ENCODE measurements at regions not wholly inside any gene's neighbourhood (a gene's known extent, or its start where the extent isn't known, plus 50 kb on each side); places are given as distances from the start of the nearest gene placed in this dataset.
A peak's percentile ranks its signal among the peaks of the same experiment; 100 is the strongest.
"Not testable (repeated sequence)": the region's sequence is repeated elsewhere in the genome, so short reads cannot be mapped to it uniquely, and the experiment has no call there.

DNA sequence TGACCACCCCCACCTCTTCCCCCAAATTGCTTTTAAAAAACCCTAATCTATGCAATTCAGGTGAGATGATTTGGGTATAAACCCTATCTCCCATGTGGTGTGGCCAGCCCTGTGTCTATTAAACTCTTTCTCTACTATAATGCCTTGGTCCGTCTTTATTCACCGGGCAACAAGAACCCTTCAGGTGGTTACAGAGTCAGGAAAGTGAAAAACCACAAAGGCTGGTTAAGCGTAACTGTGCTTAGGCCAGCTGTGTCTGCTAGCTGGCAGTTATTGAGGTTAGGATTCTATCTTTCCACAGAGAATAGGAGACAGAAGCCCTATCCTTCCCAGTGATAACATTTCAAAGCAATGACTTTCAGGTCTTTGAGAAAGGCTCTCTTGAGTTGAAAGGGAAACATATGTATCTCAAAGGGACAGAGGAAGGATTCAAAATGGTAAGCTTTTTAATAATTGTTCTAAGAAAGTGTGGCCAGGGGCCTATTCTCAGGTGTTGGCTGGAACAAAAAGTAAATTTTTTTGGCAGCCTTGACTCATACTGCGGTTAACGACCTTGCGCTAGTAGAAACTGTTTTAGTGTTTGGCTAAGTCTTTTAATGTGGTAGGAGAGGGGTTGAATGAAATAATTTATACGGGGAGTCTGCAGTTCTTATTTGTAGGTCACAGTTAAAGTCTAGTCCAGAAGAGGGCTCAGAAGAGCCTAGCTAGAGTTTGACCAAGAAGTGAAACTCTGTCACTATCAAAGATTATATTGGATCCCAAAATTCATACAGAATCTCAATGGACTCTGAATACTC lies 89.0 kb downstream of the NPAP1 start:
- Histone ChIP-seq H3K4me1 (ENCODE audit: control insufficient read depth, insufficient read depth, low read length) (no peaks in the 10 kb centered on the region), H3K27me3 (replicated peaks; ENCODE audit: control insufficient read depth, insufficient read depth, low read length) (no peaks in the 10 kb centered on the region), H3K36me3 (ENCODE audit: control insufficient read depth, insufficient read depth, low read length, severe bottlenecking) (no peaks in the 10 kb centered on the region), H3K9ac (ENCODE audit: low read length) (no peak overlapping the region), H3K9me3 (ENCODE audit: control insufficient read depth, low read length) (no peaks in the 10 kb centered on the region), H3K4me3 (ENCODE audit: low read length) (no peak overlapping the region)
- no peak for DNase-seq (ENCODE audit: low read depth)

DNA sequence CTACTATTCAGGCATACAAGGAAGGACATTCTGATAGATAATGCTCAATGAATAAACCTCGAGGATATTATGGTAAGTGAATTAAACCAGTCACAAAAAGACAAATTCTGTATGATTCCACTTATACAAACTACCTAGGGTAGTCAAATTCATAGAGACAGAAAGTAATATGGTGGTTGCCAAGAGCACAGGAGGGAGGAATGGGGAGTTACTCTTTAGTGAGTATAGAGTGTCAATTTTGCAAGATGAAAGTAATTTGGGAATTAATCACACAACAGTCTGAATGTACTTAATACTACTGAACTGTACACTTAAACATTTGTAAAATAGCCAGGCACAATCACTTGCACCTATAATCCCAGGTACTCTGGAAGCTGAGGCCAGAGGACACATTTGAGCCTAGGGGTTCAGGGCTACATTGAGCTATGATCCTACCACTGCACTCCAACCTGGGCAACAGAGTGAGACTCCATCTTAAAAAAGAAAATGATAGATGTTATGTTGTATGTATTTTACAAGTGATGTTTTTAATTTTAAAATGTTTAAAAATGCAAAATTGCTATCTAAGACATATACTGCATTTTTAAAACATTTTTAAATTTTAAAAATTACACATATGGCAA lies 91.0 kb downstream of the NPAP1 start:
- no peak overlapping the region for H3K4me3 ChIP-seq (ENCODE audit: low read length)
- H3K36me3 ChIP-seq (ENCODE audit: control insufficient read depth, insufficient read depth, low read length, severe bottlenecking) = no peaks in the 10 kb centered on the region
- H3K9me3 ChIP-seq (ENCODE audit: control insufficient read depth, low read length) = no peaks in the 10 kb centered on the region
- H3K4me1 ChIP-seq (ENCODE audit: control insufficient read depth, insufficient read depth, low read length) = no peaks in the 10 kb centered on the region
- no peak overlapping the region for H3K9ac ChIP-seq (ENCODE audit: low read length)
- DNase-seq (ENCODE audit: low read depth) = no peak
- no peaks in the 10 kb centered on the region for H3K27me3 ChIP-seq (replicated peaks; ENCODE audit: control insufficient read depth, insufficient read depth, low read length)

DNA sequence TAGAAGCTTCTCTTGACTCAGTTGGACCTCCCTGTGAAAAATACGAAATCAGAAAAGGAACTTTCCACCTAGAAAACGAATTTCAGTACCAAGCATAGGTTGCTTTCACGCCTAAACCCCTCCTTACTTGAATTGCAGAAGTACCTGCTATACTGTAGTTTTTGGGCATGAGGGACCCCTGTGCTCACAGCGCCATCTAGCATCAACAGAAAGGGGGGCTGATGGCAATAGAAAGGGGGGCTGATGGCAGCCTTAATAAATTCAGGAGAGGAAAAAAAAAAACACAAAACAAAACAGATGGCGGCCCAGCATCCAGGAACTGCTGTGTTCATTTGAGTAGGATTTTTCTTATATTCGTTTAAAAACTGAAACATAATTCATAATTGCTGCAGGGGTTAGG lies 96.7 kb downstream of the NPAP1 start:
- no peaks in the 10 kb centered on the region for H3K27me3 ChIP-seq (replicated peaks; ENCODE audit: control insufficient read depth, insufficient read depth, low read length)
- no peaks in the 10 kb centered on the region for H3K4me1 ChIP-seq (ENCODE audit: control insufficient read depth, insufficient read depth, low read length)
- H3K9ac ChIP-seq (ENCODE audit: low read length) = no peak overlapping the region
- no peaks in the 10 kb centered on the region for H3K36me3 ChIP-seq (ENCODE audit: control insufficient read depth, insufficient read depth, low read length, severe bottlenecking)
- DNase-seq (ENCODE audit: low read depth) = no peak
- peak overlapping the region; percentile 82 for H3K4me3 ChIP-seq (ENCODE audit: low read length)
- no peaks in the 10 kb centered on the region for H3K9me3 ChIP-seq (ENCODE audit: control insufficient read depth, low read length)

DNA sequence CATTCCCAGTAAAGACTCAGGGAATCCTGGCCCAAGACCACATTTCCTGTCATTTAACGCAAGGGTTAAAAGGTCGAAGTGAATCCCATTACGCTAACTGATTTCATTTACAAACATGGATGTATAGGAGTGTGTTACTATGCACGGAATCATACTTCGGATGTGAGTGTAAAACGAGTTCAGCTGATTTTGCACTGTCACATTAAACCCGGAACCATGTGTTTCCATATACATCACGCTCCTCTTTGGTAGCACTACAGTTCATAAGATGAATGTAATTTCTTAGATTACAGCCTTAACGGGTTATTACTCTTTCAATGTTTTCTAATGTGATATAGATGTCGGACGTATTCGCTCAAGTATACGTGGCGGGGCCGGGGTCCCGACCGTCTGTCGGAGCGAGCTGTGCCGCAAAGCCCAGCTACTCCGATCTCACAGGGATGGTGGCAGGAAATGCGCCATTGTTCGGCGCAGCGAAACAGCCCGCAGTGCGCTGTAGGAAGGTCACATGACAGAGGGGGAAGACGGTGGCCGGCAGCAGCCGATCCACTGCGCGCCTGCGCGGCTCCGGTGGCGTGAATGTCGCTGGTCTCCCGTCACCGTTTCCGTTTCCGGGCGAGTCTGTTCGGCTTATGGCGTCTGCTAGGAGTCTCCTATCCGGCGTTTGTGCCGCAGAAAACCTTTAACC lies 97.3 kb downstream of the NPAP1 start:
- Histone ChIP-seq H3K9ac (ENCODE audit: low read length) (peak overlapping the region; percentile 33), H3K27me3 (replicated peaks; ENCODE audit: control insufficient read depth, insufficient read depth, low read length) (no peaks in the 10 kb centered on the region), H3K4me3 (ENCODE audit: low read length) (peak overlapping the region; percentile 82), H3K4me1 (ENCODE audit: control insufficient read depth, insufficient read depth, low read length) (no peaks in the 10 kb centered on the region), H3K9me3 (ENCODE audit: control insufficient read depth, low read length) (no peaks in the 10 kb centered on the region), H3K36me3 (ENCODE audit: control insufficient read depth, insufficient read depth, low read length, severe bottlenecking) (no peaks in the 10 kb centered on the region)
- peak; percentile 83 for DNase-seq (ENCODE audit: low read depth)

DNA sequence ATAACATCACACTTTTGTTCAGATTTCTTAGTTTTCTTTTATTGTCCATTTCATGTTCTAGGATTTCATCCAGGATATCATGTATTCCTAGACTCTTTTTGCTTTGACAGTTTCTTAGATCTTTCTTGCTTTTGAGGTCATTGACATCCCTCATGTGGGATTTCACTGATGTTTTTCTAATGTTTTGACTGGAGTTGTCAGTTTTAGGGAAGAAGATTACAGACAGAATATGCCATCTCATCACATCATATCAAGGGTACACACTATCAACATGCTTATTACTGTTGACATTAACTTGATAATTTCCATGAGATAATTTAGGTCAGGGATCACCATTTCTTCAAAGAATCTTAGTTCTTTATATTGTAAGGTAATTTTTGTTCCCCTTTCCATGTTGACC lies 101.7 kb downstream of the NPAP1 start:
- Histone ChIP-seq H3K4me1 (ENCODE audit: control insufficient read depth, insufficient read depth, low read length) (no peaks in the 10 kb centered on the region), H3K9ac (ENCODE audit: low read length) (no peak overlapping the region), H3K36me3 (ENCODE audit: control insufficient read depth, insufficient read depth, low read length, severe bottlenecking) (no peaks in the 10 kb centered on the region), H3K9me3 (ENCODE audit: control insufficient read depth, low read length) (peaks cover 6% of the 10 kb centered on the region), H3K4me3 (ENCODE audit: low read length) (no peak overlapping the region), H3K27me3 (replicated peaks; ENCODE audit: control insufficient read depth, insufficient read depth, low read length) (no peaks in the 10 kb centered on the region)
- DNase-seq (ENCODE audit: low read depth) = no peak

DNA sequence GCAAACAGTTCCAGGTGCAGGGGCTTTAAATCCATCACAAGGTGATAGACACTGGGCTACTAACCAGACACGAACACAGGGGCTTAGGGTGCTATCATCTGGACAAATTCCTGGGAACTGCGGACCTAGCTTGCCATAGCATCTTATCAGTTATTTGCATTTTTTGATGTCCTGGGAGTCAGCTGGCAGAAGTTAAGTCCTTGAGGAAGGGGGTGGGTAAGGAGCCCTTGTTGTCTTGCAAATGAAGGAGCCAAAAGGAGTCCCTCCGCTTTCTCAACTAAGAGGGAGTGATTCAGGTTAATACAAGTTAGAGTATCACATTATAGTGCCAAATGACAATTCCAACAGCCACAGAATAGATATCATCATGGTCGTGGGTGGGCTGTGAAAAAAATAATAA lies 108.9 kb downstream of the NPAP1 start:
- H3K4me3 ChIP-seq (ENCODE audit: low read length) = no peak overlapping the region
- H3K9ac ChIP-seq (ENCODE audit: low read length) = no peak overlapping the region
- H3K9me3 ChIP-seq (ENCODE audit: control insufficient read depth, low read length) = peaks cover 6% of the 10 kb centered on the region
- DNase-seq (ENCODE audit: low read depth) = no peak
- no peaks in the 10 kb centered on the region for H3K4me1 ChIP-seq (ENCODE audit: control insufficient read depth, insufficient read depth, low read length)
- H3K27me3 ChIP-seq (replicated peaks; ENCODE audit: control insufficient read depth, insufficient read depth, low read length) = no peaks in the 10 kb centered on the region
- no peaks in the 10 kb centered on the region for H3K36me3 ChIP-seq (ENCODE audit: control insufficient read depth, insufficient read depth, low read length, severe bottlenecking)

DNA sequence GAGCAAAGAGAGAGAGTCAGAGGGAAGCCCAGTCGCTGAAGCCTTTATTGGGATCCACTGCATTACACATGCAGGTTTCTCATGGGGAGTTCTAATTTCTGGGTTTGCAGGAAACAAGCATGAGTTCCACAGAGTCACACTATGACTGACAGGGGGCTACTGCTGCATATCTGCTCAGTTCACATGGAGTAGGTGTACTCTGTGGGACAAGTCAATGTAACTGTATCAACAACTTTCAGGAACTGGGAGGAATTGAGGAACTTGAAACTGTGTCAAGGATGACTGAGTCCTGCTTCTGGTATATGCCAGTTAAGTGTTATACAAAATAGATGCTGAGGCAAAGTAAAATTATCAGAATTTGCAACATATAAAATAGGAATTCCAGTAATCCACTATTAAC lies 110.8 kb downstream of the NPAP1 start:
- no peak for DNase-seq (ENCODE audit: low read depth)
- Histone ChIP-seq H3K4me3 (ENCODE audit: low read length) (no peak overlapping the region), H3K9ac (ENCODE audit: low read length) (no peak overlapping the region), H3K36me3 (ENCODE audit: control insufficient read depth, insufficient read depth, low read length, severe bottlenecking) (no peaks in the 10 kb centered on the region), H3K9me3 (ENCODE audit: control insufficient read depth, low read length) (peaks cover 6% of the 10 kb centered on the region), H3K27me3 (replicated peaks; ENCODE audit: control insufficient read depth, insufficient read depth, low read length) (no peaks in the 10 kb centered on the region), H3K4me1 (ENCODE audit: control insufficient read depth, insufficient read depth, low read length) (no peaks in the 10 kb centered on the region)

DNA sequence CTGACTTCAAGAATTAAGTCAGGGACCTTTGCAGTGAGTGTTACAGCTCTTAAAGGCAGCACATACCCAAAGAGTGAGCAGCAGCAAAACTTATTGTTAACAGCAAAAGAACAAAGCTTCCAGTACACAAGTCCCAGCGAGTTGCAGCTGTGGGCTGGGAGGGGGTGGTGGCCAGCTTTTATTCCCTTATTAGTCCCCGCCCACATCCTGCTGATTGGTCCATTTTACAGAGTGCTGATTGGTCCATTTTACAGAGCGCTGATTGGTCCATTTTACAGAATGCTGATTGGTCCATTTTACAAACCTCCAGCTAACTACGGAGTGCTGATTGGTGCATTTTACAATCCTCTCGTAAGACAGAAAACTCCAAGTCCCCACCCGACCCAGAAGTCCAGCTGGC lies 127.0 kb downstream of the NPAP1 start:
- H3K4me3 ChIP-seq (ENCODE audit: low read length); H3K27me3 ChIP-seq (replicated peaks; ENCODE audit: control insufficient read depth, insufficient read depth, low read length): not testable (repeated sequence)

DNA sequence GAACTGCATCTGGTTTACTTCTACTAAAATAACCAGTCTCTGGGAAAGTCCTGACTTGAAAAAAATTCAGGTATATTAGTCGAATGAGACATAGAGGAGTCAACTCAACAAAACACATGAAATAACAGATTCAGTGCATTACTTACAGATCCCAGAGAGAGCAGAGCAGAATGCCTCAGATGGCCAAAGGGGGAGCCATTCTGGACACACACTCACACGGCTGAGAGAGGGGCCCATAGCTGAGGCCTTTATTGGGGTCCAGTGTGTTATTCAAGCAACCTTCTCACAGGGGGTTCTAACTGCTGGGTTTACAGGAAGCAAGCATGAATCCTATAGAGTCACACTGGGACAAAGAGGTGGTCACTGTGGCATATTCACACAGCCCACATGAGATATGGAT lies 135.1 kb upstream of the SNRPN start:
- Histone ChIP-seq H3K9me3 (ENCODE audit: control insufficient read depth, low read length) (peaks cover 10% of the 10 kb centered on the region), H3K27me3 (replicated peaks; ENCODE audit: control insufficient read depth, insufficient read depth, low read length) (no peaks in the 10 kb centered on the region), H3K36me3 (ENCODE audit: control insufficient read depth, insufficient read depth, low read length, severe bottlenecking) (no peaks in the 10 kb centered on the region), H3K9ac (ENCODE audit: low read length) (no peak overlapping the region), H3K4me1 (ENCODE audit: control insufficient read depth, insufficient read depth, low read length) (no peaks in the 10 kb centered on the region), H3K4me3 (ENCODE audit: low read length) (no peak overlapping the region)
- DNase-seq (ENCODE audit: low read depth) = no peak

More for the DNA sequence above, 127.0 kb downstream of the NPAP1 start:
- H3K9me3 ChIP-seq (ENCODE audit: control insufficient read depth, low read length); H3K9ac ChIP-seq (ENCODE audit: low read length); DNase-seq (ENCODE audit: low read depth); H3K4me1 ChIP-seq (ENCODE audit: control insufficient read depth, insufficient read depth, low read length); H3K36me3 ChIP-seq (ENCODE audit: control insufficient read depth, insufficient read depth, low read length, severe bottlenecking): not testable (repeated sequence)

DNA sequence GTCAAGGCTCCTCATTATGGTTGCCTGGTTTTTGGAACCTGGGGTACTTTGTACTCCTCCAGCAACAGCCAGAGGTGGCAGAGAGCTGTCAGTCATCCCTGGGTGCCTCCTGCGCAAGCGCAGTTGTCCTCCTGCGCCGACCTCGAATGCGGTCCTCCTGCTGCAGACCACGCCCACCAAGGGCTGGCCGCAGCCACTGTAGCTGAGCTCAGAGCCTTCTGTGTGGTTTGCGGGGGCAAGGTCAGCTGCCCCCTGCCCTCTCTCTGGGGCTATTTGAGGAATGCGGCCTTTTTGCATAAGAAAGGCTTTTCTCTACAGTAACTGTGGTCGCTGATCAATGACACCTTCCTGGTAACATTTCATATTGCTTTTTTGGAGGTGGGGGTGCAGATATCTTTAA lies 131.3 kb upstream of the SNRPN start:
- H3K4me3 ChIP-seq (ENCODE audit: low read length) = no peak overlapping the region
- H3K9me3 ChIP-seq (ENCODE audit: control insufficient read depth, low read length) = peaks cover 10% of the 10 kb centered on the region
- H3K9ac ChIP-seq (ENCODE audit: low read length) = no peak overlapping the region
- no peaks in the 10 kb centered on the region for H3K27me3 ChIP-seq (replicated peaks; ENCODE audit: control insufficient read depth, insufficient read depth, low read length)
- no peaks in the 10 kb centered on the region for H3K4me1 ChIP-seq (ENCODE audit: control insufficient read depth, insufficient read depth, low read length)
- no peaks in the 10 kb centered on the region for H3K36me3 ChIP-seq (ENCODE audit: control insufficient read depth, insufficient read depth, low read length, severe bottlenecking)
- no peak for DNase-seq (ENCODE audit: low read depth)

DNA sequence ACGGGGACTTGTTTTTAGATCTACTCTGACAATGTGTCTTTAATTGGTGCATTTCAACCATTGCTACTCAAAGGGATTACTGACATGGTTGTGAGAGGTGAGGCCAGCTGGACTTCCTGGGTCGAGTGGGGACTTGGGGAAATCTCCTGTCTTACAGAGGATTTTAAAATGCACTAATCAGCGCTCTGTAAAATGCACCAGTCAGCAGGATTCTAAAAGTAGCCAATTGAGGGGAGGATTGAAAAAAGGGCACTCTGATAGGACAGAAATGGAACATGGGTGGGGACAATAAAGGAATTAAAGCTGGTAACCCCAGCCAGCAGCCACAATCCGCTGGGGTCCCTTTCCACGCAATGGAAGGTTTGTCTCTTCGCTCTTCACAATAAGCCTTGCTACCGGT lies 122.5 kb upstream of the SNRPN start:
- Histone ChIP-seq H3K4me1 (ENCODE audit: control insufficient read depth, insufficient read depth, low read length) (no peaks in the 10 kb centered on the region), H3K4me3 (ENCODE audit: low read length) (no peak overlapping the region), H3K9me3 (ENCODE audit: control insufficient read depth, low read length) (no peaks in the 10 kb centered on the region), H3K27me3 (replicated peaks; ENCODE audit: control insufficient read depth, insufficient read depth, low read length) (no peaks in the 10 kb centered on the region), H3K9ac (ENCODE audit: low read length) (no peak overlapping the region), H3K36me3 (ENCODE audit: control insufficient read depth, insufficient read depth, low read length, severe bottlenecking) (no peaks in the 10 kb centered on the region)
- DNase-seq (ENCODE audit: low read depth) = no peak
